Ishikawa (cell line): ENCODE measurements at regions not wholly inside any gene's neighbourhood (a gene's known extent, or its start where the extent isn't known, plus 50 kb on each side); places are given as distances from the start of the nearest gene placed in this dataset.

Experiments
- CEBPB ChIP-seq: IDR thresholded peaks from 2 replicates; pipeline ENCODE4 v1.6.1; 2012
- CREB1 ChIP-seq: IDR thresholded peaks from 2 replicates; pipeline ENCODE4 v1.6.1; 2012; ENCODE audit warnings: low read depth
- EGR1 ChIP-seq: IDR thresholded peaks from 2 replicates; pipeline ENCODE4 v1.6.1; 2012
- EP300 ChIP-seq: IDR thresholded peaks from 2 replicates; pipeline ENCODE4 v1.6.1; 2012; ENCODE audit warnings: borderline replicate concordance
- FOXM1 ChIP-seq: IDR thresholded peaks from 2 replicates; pipeline ENCODE4 v1.6.1; 2012; ENCODE audit warnings: low read depth, borderline replicate concordance
- NFIC ChIP-seq: IDR thresholded peaks from 2 replicates; pipeline ENCODE4 v1.6.1; 2012
- RAD21 ChIP-seq: IDR thresholded peaks from 2 replicates; pipeline ENCODE4 v1.6.1; 2012; ENCODE audit warnings: low read depth
- REST ChIP-seq: IDR thresholded peaks from 2 replicates; pipeline ENCODE4 v1.6.1; 2012; ENCODE audit warnings: low read depth, mild to moderate bottlenecking
- TAF1 ChIP-seq: IDR thresholded peaks from 2 replicates; pipeline ENCODE4 v1.6.1; 2012; ENCODE audit warnings: low read depth, mild to moderate bottlenecking
- TCF12 ChIP-seq: IDR thresholded peaks from 2 replicates; pipeline ENCODE4 v1.6.1; 2012; ENCODE audit warnings: low read depth
- TEAD4 ChIP-seq: IDR thresholded peaks from 2 replicates; pipeline ENCODE4 v1.6.1; 2012
- YY1 ChIP-seq: IDR thresholded peaks from 2 replicates; pipeline ENCODE4 v1.6.1; 2012; ENCODE audit warnings: low read depth
- ZBTB7A ChIP-seq: IDR thresholded peaks from 2 replicates; pipeline ENCODE4 v1.6.1; 2012; ENCODE audit warnings: low read depth
- TF ChIP-seq, protein P1 (sequence below): IDR thresholded peaks from 2 replicates; pipeline ENCODE4 v1.6.1; 2012
- TF ChIP-seq, protein P2 (sequence below): IDR thresholded peaks from 2 replicates; pipeline ENCODE4 v1.6.1; 2012

DNA sequence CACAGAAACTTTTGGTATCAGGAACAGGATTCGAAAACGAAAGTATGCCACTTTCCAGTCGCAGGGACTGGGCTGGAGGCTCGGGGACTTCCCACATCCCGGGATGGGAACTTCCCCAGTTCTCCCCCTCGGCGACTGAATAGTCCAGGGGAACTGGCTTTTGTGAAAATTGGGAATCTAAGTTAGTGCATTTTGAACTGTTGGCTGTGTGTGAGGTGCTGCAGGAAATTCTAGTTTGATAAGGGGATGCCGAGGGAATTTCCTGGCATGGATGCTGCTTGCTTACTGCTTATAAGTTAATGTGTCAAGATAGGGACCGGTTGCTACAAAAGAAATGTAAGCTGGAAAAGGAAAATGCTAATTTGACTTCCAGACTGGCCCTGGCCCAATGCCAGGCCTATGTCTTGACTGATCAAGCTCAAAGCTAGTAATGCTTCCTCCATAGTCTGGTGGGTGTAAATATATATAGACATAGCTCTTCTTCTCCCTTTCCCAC, 73.4 kb upstream of the EIF5 start:
- TF ChIP-seq RAD21: no peak
- no peak for TF ChIP-seq EGR1
- TF ChIP-seq EP300: no peak
- TF ChIP-seq TCF12: no peak
- no peak for TF ChIP-seq CREB1
- TF ChIP-seq TEAD4: no peak
- no peak for TF ChIP-seq ZBTB7A
- no peak for TF ChIP-seq CEBPB
- TF ChIP-seq, protein P1, sequence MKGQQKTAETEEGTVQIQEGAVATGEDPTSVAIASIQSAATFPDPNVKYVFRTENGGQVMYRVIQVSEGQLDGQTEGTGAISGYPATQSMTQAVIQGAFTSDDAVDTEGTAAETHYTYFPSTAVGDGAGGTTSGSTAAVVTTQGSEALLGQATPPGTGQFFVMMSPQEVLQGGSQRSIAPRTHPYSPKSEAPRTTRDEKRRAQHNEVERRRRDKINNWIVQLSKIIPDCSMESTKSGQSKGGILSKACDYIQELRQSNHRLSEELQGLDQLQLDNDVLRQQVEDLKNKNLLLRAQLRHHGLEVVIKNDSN: no peak
- no peak for TF ChIP-seq NFIC
- no peak for TF ChIP-seq TAF1
- no peak for TF ChIP-seq REST

- no peak for TF ChIP-seq RAD21
- TF ChIP-seq, protein P1: no peak
- no peak for TF ChIP-seq TCF12
- no peak for TF ChIP-seq TEAD4
- no peak for TF ChIP-seq EGR1
- no peak for TF ChIP-seq CEBPB
- TF ChIP-seq, protein P2, sequence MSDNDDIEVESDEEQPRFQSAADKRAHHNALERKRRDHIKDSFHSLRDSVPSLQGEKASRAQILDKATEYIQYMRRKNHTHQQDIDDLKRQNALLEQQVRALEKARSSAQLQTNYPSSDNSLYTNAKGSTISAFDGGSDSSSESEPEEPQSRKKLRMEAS: no peak
- TF ChIP-seq ZBTB7A: no peak
- no peak for TF ChIP-seq CREB1
- TF ChIP-seq REST: no peak
- no peak for TF ChIP-seq NFIC
- no peak for TF ChIP-seq EP300
- no peak for TF ChIP-seq YY1
Observed at GRCh38 chr14:103267226-103267910, 66.7 kb upstream of the EIF5 start.

DNA sequence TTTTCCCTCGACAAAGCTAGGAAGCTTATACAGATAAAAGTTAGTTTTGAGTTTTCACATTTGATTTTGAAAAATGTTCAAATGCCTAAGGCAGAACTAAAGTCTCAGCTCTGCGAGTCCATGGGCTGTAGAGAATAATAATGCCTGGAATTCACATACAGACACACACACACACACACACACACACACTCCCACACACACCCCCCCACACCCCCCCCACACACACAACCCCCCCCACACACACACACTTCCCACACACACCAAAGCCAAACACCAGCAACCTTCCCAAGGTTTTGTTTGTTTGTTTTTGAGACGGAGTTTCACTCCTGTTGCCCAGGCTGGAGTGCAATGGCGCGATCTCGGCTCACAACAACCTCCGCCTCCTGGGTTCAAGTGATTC, 62.8 kb upstream of the EIF5 start:
- TF ChIP-seq, protein P1: no peak
- TF ChIP-seq, protein P2: no peak
- TF ChIP-seq EGR1 (no peak), REST (no peak), FOXM1 (no peak), EP300 (no peak), YY1 (no peak), TEAD4 (no peak), TCF12 (no peak)

- TF ChIP-seq TCF12 (no peak), YY1 (no peak), EGR1 (no peak), RAD21 (no peak), NFIC (no peak)
- TF ChIP-seq, protein P2: no peak
Observed at GRCh38 chr14:103273145-103273744, 60.8 kb upstream of the EIF5 start.
